GM04504 (cell line): ENCODE measurements at regions not wholly inside any gene's neighbourhood (a gene's known extent, or its start where the extent isn't known, plus 50 kb on each side); places are given as distances from the start of the nearest gene placed in this dataset.

Source experiments
- DNase-seq: peaks from one replicate; pipeline ENCODE4 v3.0.0-alpha.2; 2012; ENCODE audit warnings: low read depth

GRCh38 chr3:87044409-87044808 is 53.5 kb upstream of the VGLL3 start:
- DNase-seq: no peak

DNA sequence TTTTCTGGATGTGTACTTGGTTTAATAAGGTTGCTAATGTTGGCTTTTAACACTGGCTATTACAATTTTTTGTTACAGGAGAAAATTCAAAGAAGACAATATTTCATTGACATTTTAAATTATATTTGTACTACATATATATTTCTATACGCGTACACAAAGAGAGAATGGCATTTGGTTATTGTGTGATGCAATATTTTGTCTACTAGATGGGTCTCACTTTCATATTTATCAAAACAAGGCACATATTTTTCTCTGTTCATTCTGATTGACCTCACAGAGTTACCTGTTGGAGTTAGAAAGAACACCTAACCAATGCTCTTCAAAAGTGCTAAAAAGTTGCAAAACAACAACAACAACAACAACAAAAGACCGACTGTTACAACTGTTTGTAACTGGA is 50.2 kb upstream of the VGLL3 start:
- DNase-seq: no peak
